SK-N-MC (cell line): ENCODE measurements at regions not wholly inside any gene's neighbourhood (a gene's known extent, or its start where the extent isn't known, plus 50 kb on each side); places are given as distances from the start of the nearest gene placed in this dataset.

Experiments
- EZH2 ChIP-seq: fragments of 200-600 bp; sonication (generic); IDR thresholded peaks from one replicate; pipeline ENCODE4 v1.6.1; 2017; ENCODE audit warnings: antibody characterized with exemption
- FOXP2 ChIP-seq: optimal IDR thresholded peaks from 2 replicates; pipeline ENCODE3; 2011; ENCODE audit warnings: mild to moderate bottlenecking, moderate library complexity; ENCODE audit not compliant: insufficient read depth; ENCODE audit errors: extremely low read length, control extremely low read depth
- POLR2AphosphoS5 ChIP-seq: IDR thresholded peaks from 2 replicates; pipeline ENCODE4 v1.6.1; 2012; ENCODE audit warnings: mild to moderate bottlenecking, low read depth, low read length, borderline replicate concordance

DNA sequence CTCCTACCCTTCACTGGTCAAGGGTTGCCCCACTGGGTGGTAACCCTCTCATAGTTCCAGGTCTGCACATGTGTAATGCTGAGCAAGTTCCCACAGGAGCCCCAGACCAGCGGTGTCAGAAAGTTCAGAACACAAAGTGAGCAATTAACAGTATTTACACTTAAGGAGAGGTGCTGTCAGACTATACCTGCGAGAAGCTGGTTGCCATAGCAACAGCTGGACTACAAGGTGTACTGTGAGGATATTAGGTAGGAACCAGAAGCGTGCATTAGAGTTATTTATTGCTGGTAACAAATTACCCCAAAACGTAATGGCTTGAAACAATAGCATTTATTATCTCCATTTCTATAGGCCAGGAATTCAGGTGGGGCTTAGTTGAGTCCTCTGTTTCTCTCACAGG is 317.0 kb upstream of the RPS23 start:
- no peak for TF ChIP-seq EZH2
- no peak for TF ChIP-seq POLR2AphosphoS5
- no peak for TF ChIP-seq FOXP2
